T-helper 2 cell treated with Interferon-gamma antibody and Interleukin-4, amounts not matched to agents 5 μg/mL and 100 μg/mL, for 36 hours (primary cell): ENCODE measurements at regions not wholly inside any gene's neighbourhood (a gene's known extent, or its start where the extent isn't known, plus 50 kb on each side); places are given as distances from the start of the nearest gene placed in this dataset.
"Not testable (repeated sequence)": the region's sequence is repeated elsewhere in the genome, so short reads cannot be mapped to it uniquely, and the experiment has no call there.

Source experiments
- DNase-seq: peaks from one replicate; pipeline ENCODE4 v3.0.0; 2021; ENCODE audit warnings: low spot score
- H3K27ac Mint-ChIP-seq: one replicate; pipeline ENCODE4 v1.8.0; 2021; ENCODE audit warnings: mild to moderate bottlenecking, mixed read lengths
- H3K27me3 Mint-ChIP-seq: one replicate; pipeline ENCODE4 v1.8.0; 2021; ENCODE audit warnings: low read depth, mixed read lengths
- H3K36me3 Mint-ChIP-seq: one replicate; pipeline ENCODE4 v1.8.0; 2021; ENCODE audit warnings: low read depth, mixed read lengths
- H3K4me1 Mint-ChIP-seq: one replicate; pipeline ENCODE4 v1.8.0; 2021; ENCODE audit warnings: low read depth, mixed read lengths
- H3K4me3 Mint-ChIP-seq: one replicate; pipeline ENCODE4 v1.8.0; 2022; ENCODE audit warnings: mild to moderate bottlenecking, moderate library complexity, mixed read lengths
- H3K9me3 Mint-ChIP-seq: one replicate; pipeline ENCODE4 v1.8.0; 2021; ENCODE audit warnings: mixed read lengths

DNA sequence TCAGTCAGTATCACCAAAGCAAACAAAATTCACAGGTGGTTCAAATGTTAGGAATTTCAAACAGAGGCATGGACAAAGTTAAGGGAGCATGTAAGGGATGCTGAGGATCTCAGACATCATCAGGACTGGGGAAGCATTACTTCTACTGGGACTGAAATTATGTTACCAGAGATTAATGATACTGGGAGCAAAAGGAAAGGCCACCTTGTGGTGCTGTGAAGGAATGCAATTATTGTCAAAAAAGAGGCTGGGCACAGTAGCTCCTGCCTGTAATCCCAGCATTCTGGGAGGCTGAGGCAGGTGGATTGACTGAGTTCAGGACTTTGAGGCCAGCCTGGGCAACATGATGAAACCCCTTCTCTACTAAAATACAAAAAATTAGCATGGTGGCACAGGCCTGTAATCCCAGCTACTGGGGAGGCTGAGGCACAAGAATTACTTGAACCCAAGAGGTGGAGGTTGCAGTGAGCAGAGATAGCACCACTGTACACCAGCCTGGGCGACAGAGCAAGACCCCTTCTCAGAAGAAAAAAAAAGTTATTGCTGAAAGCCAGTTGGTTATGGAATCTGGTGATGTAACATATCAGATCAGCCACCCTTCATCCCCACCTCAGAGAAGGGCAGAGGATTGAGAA lies 954.3 kb downstream of the PCDH7 start:
- H3K27me3 Mint-ChIP-seq = no peaks in the 10 kb centered on the region
- DNase-seq = no peak
- H3K27ac Mint-ChIP-seq = no peak overlapping the region
- no peak overlapping the region for H3K4me3 Mint-ChIP-seq
- peaks cover 19% of the 10 kb centered on the region for H3K9me3 Mint-ChIP-seq
- no peaks in the 10 kb centered on the region for H3K4me1 Mint-ChIP-seq
- no peaks in the 10 kb centered on the region for H3K36me3 Mint-ChIP-seq

DNA sequence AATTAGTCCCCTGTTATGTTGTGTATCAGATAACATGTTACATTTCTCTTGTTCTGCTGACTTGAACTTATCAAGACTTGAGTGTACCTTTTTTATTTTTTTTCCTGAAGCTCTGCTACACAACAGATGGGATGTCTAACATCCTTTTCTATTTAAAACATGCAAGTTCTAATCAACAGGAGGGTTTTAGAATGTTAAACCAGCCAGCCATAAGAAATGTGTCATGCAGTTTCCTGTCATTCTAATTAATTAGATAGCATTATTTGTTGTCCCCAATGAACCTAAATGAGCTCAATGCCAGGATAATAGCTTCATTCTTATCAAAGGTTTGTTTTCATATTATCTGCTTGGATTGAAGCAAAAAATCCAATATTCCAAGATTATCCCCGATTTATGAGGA lies 958.2 kb downstream of the PCDH7 start:
- DNase-seq = no peak
- Mint-ChIP-seq H3K27me3 (no peaks in the 10 kb centered on the region), H3K27ac (no peak overlapping the region), H3K36me3 (no peaks in the 10 kb centered on the region), H3K4me3 (no peak overlapping the region), H3K4me1 (no peaks in the 10 kb centered on the region), H3K9me3 (peaks cover 25% of the 10 kb centered on the region)

DNA sequence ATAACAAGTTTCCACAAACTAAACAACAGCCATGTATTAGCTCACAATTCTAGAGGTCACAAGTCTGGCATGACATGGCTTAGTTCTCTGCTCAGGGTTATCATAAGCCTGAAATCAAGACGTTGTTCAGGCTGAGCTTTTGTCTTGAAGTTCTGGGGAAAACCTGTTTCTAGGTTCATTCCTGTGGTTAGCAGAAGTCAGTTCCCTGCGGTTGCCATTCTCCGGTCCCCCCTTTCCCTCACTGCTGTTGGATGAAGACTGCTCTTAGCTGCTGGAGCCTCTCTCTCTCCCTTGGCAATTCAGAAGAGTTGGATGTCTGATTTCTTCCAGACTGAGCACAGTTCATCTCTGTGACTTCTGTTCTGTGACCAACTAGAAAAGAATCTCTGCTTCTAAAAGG lies 962.6 kb downstream of the PCDH7 start:
- Mint-ChIP-seq H3K9me3 (peaks cover 22% of the 10 kb centered on the region), H3K4me3 (no peak overlapping the region), H3K4me1 (no peaks in the 10 kb centered on the region), H3K36me3 (no peaks in the 10 kb centered on the region), H3K27ac (no peak overlapping the region), H3K27me3 (no peaks in the 10 kb centered on the region)
- DNase-seq = no peak

DNA sequence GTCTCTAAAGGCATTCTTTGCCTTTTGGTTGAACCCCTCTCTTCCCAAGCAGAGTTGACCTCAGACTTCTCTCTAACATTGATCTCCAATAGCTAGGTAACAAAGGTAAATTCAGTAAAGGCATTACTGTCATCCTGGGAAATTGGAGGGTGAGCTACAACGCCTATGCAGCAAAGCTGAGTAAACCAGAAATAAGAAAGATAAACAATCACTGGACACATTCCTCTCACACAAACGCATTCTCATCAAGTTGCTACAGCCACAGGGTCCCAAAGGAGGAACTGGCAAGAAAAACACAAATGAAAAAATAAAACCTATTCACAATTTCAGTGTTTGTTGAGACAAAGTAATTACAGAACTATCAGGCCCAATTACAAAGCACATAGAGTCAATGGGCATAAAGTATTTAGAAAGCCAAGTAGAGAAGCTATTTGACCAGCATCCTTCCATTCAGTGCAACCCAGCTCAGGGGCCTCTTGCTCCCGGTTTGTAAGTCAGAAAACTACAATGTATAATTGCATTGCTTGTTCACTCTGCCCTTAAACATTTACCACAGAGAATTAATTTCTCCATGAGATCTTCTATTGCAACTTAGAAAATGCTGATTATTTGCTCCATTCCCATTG lies 967.7 kb downstream of the PCDH7 start:
- Mint-ChIP-seq H3K9me3 (peaks cover 6% of the 10 kb centered on the region), H3K36me3 (no peaks in the 10 kb centered on the region), H3K27ac (no peak overlapping the region), H3K4me1 (no peaks in the 10 kb centered on the region), H3K27me3 (no peaks in the 10 kb centered on the region), H3K4me3 (no peak overlapping the region)
- DNase-seq = no peak

DNA sequence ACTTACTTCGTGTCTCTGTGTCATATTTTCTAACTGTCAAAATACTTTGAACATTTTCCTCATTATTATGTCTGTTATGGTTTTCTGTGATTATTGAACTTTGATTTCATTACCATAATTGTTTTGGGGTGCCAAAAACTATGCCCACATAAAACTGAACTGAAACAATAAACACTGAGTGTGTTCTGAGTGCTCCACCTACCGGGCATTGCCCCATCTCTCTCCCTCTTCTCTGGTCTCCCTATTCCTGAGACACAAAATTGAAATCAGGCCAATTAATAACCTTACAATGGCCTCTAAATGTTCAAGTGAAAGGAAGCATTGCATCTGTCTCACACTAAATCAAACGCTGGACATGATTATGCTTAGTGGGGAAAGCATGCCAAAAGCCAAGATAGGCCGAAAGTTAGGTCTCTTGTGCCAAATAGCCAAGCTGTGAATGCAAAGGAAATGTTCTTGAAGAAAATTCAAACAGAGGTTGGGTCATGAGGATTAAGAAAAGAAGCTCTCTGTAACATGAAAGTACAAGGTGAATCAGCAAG lies 972.3 kb downstream of the PCDH7 start:
- H3K4me3 Mint-ChIP-seq = no peak overlapping the region
- H3K27me3 Mint-ChIP-seq = no peaks in the 10 kb centered on the region
- no peak overlapping the region for H3K27ac Mint-ChIP-seq
- H3K36me3 Mint-ChIP-seq = no peaks in the 10 kb centered on the region
- peaks cover 15% of the 10 kb centered on the region for H3K9me3 Mint-ChIP-seq
- no peaks in the 10 kb centered on the region for H3K4me1 Mint-ChIP-seq
- no peak for DNase-seq

DNA sequence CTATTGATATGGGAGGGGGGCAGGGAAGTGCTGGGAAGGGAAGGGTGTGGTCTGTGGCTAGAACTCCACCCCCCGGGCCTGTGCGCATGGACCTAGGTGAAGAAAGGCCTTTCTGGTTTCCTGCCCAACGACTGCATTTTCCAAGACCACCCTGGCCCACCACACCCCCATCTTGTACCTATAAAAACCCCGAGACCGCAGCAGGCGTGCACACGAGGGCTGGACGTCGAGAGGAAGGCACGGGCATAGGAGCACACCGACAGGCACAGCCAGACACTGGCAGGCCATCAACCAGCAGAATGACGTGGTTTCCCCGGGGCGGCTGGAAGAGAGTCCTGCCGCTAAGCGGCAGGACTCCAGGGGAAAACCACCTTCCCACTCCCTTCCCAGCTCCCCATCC lies 981.1 kb downstream of the PCDH7 start:
- Mint-ChIP-seq H3K4me3 (no peak overlapping the region), H3K27ac (no peak overlapping the region), H3K4me1 (no peaks in the 10 kb centered on the region), H3K9me3 (peaks cover 43% of the 10 kb centered on the region), H3K27me3 (no peaks in the 10 kb centered on the region), H3K36me3 (no peaks in the 10 kb centered on the region)
- no peak for DNase-seq

DNA sequence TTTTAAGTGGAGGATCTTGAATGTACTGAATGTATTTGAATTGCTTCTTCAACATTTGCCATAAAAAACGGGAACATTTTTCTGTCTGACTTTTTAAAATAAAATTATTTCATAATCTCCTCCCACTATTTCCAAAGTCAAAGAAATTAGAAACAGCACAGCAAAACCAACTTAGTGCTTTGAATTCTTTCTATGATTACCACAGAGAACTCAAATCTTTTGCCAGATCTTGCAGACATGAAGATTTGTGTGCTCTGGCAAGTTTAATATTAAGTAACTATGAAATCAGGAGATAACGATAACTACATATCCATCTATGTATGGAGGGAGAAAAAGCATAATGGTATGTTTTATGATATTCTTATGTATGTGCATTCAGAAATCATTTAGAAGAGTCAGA lies 982.2 kb downstream of the PCDH7 start:
- Mint-ChIP-seq H3K36me3 (no peaks in the 10 kb centered on the region), H3K27ac (no peak overlapping the region), H3K9me3 (peaks cover 43% of the 10 kb centered on the region), H3K4me3 (no peak overlapping the region), H3K27me3 (no peaks in the 10 kb centered on the region), H3K4me1 (no peaks in the 10 kb centered on the region)
- DNase-seq = no peak

DNA sequence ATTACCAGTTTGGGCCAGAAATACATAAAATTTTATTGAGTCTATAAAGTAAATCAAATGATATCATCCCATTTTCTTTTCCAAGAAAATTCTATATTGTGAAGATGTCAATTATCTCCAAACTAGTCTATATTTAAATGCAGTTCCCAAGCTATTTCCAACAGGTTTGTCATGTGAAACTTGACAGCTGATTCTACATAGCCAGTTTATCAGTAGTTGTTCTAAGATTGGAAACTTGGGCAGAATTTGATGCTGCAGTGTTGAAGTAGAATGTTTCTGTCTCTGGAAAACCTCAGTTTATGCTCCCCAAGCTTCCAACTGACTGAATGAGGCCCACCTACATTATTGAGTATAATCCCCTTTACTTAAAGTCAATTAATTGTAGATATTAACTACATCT lies 994.1 kb downstream of the PCDH7 start:
- H3K27me3 Mint-ChIP-seq = no peaks in the 10 kb centered on the region
- no peak overlapping the region for H3K27ac Mint-ChIP-seq
- DNase-seq = no peak
- H3K36me3 Mint-ChIP-seq = no peaks in the 10 kb centered on the region
- no peak overlapping the region for H3K4me3 Mint-ChIP-seq
- H3K4me1 Mint-ChIP-seq = no peaks in the 10 kb centered on the region
- H3K9me3 Mint-ChIP-seq = peaks cover 22% of the 10 kb centered on the region

DNA sequence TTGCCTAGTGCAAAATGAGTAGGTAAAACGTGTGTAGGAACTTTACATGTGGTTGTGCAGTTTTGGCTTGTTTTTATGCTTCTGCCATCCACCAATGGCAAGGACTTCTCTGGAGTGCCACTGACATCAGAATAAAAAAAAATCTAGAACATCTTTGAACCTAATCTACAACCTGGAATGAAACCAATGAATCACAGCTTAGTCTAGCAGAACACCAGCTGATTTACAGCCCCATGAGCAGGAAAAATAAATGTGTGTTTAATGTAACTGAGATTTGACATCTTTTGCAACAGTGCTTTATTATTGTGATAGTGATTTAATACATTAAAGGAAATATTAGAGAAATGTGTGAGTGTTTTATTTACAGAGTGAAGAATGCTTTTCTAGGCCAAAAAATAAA lies 995.1 kb downstream of the PCDH7 start:
- H3K4me1 Mint-ChIP-seq = no peaks in the 10 kb centered on the region
- no peaks in the 10 kb centered on the region for H3K27me3 Mint-ChIP-seq
- no peaks in the 10 kb centered on the region for H3K36me3 Mint-ChIP-seq
- no peak overlapping the region for H3K4me3 Mint-ChIP-seq
- H3K9me3 Mint-ChIP-seq = peaks cover 28% of the 10 kb centered on the region
- no peak for DNase-seq
- H3K27ac Mint-ChIP-seq = no peak overlapping the region

DNA sequence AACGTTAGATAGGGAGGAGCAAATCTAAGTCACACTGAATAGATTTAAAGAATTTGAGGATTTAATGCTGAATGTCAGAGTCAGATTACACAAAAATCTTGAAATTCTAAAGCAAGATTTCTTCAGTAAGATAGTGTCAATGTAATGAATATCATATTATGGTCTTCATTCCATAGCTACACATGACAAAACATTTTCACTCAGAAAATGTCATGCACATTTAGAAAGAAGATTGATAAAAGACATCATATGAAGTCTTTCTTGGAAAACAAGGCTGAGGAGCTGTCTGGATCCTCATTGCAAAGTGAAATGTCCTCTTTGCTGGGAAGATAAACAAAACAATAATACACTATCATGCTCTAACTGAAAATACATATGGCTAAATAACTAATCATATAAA lies 1006.9 kb downstream of the PCDH7 start:
- no peak for DNase-seq
- H3K27me3 Mint-ChIP-seq = no peaks in the 10 kb centered on the region
- H3K4me1 Mint-ChIP-seq = no peaks in the 10 kb centered on the region
- peaks cover 17% of the 10 kb centered on the region for H3K9me3 Mint-ChIP-seq
- no peak overlapping the region for H3K4me3 Mint-ChIP-seq
- H3K36me3 Mint-ChIP-seq = no peaks in the 10 kb centered on the region
- no peak overlapping the region for H3K27ac Mint-ChIP-seq

DNA sequence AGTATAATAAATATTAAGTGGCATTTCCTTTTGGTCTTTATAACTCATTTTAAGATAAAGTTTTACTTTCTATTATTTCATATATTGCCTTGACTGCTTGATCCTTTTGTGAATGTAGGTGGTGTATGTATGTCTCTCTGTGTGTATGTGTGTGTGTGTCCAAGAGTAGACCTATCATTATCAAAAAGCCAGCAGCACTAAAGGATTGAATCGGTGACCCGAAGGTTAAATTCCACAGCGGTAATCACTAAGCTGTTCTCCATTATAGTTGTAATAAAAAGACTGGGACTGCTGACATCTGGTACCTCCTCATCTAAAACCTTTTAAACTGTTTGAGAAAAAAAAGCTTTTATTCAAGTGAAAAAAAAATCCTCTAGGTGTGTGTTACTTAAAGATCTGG lies 1014.8 kb downstream of the PCDH7 start:
- H3K36me3 Mint-ChIP-seq = no peaks in the 10 kb centered on the region
- DNase-seq = no peak
- no peak overlapping the region for H3K4me3 Mint-ChIP-seq
- no peaks in the 10 kb centered on the region for H3K4me1 Mint-ChIP-seq
- no peak overlapping the region for H3K27ac Mint-ChIP-seq
- no peaks in the 10 kb centered on the region for H3K27me3 Mint-ChIP-seq
- peaks cover 27% of the 10 kb centered on the region for H3K9me3 Mint-ChIP-seq

DNA sequence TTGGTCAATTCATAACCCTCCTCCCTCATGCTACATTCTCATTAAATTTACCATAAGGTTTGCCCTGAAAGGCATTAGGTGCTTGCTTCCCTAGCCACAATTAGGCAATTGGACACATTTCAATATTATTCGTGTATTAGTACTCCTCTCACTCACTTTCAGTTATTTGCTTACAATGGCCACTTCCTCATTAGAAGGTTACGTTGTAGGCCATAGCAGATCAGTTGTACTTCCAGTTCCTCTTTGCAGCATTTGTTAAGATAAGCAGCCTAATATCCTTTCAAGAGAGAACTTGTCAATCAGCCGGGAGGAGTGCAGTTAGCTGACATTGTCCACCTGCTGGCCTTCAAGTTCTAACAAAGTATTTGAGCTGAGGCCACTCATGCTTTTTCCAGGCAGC lies 1017.2 kb downstream of the PCDH7 start:
- Mint-ChIP-seq H3K27me3 (no peaks in the 10 kb centered on the region), H3K27ac (no peak overlapping the region), H3K36me3 (no peaks in the 10 kb centered on the region), H3K4me1 (no peaks in the 10 kb centered on the region), H3K4me3 (no peak overlapping the region), H3K9me3 (peaks cover 20% of the 10 kb centered on the region)
- DNase-seq = no peak

DNA sequence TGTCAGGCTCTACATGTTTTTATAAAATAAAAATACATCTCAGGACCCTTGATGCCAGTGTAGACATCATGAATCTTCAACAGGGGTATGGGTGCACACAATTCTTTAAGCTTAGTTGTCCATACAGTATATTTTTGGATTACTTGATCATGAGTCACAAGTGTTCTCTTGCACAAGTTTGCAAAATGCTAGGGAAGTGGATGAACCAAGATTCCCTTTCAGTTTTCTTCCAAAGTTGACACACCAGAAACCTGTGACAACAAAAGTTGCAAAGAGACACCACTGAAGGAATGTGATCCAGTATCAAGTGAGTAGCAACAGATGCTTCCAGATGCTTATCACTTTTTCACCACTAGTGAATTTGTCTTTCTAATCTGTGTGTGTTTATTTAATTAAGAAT lies 1021.2 kb downstream of the PCDH7 start:
- no peak overlapping the region for H3K4me3 Mint-ChIP-seq
- H3K4me1 Mint-ChIP-seq = no peaks in the 10 kb centered on the region
- H3K27ac Mint-ChIP-seq = no peak overlapping the region
- H3K27me3 Mint-ChIP-seq = no peaks in the 10 kb centered on the region
- H3K9me3 Mint-ChIP-seq = peaks cover 16% of the 10 kb centered on the region
- no peaks in the 10 kb centered on the region for H3K36me3 Mint-ChIP-seq
- DNase-seq = no peak

DNA sequence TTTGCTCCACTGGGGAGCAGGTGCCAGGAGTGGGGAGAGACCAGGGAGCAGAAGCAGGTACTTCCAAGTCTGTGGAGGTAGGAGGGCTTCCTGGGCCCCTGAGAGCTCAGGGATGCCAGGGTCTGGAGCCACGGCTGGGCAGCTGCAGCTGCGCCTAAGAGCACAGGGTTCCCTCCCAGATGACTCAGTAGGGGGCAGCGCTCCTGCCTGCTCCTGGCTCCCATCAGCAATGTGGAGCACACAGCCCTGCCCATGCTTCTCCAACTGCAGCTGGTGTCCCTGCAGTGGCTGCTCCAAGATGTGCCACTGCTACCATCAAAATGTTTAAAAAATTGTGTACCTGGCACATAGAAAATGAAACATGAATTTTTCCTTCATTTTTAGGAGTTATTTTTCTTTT lies 1028.2 kb downstream of the PCDH7 start:
- DNase-seq = no peak
- Mint-ChIP-seq H3K27me3 (no peaks in the 10 kb centered on the region), H3K4me1 (no peaks in the 10 kb centered on the region), H3K9me3 (peaks cover 27% of the 10 kb centered on the region), H3K4me3 (no peak overlapping the region), H3K27ac (no peak overlapping the region), H3K36me3 (no peaks in the 10 kb centered on the region)

DNA sequence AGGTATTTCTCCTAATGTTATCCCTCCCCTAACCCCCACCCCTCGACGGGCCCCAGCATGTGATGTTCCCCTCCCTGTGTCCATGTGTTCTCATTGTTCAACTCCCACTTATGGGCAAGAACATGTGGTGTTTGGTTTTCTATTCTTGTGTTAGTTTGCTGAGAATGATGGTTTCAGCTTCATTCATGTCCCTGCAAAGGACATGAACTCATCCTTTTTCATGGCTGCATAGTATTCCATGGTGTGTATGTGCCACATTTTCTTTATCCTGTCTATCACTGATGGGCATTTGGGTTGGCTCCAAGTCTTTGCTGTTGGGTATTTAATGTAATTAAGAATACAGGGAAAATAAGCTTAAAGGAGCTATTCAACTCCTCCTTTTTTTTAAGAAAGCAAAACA lies 1030.4 kb downstream of the PCDH7 start:
- not testable (repeated sequence) for H3K4me3 Mint-ChIP-seq, DNase-seq, H3K4me1 Mint-ChIP-seq, H3K36me3 Mint-ChIP-seq, H3K27me3 Mint-ChIP-seq, H3K27ac Mint-ChIP-seq
- H3K9me3 Mint-ChIP-seq = peaks cover 30% of the 10 kb centered on the region
